ENCODE measurements at regions not wholly inside any gene's neighbourhood (a gene's known extent, or its start where the extent isn't known, plus 50 kb on each side); places are given as distances from the start of the nearest gene placed in this dataset.

DNA sequence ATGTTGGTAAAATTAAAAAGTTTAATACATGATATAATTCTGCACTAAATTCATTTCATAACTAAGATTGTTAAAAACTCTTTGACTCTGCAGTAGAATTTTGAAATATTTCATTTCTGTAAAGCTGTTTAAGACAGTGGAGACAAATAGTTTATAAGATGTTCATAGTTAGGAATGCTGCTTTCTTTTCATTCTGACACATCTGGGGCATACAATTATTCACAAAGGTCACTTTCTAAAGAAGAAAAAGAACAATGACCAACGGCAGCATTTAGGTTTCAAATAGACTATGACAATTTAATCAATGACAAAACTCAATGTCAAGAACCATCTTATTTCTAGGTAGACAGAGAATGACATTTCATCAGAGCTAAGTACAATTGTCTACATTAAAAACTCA, 1422.1 kb downstream of the PCDH9 start:
- no peak for FAIRE-seq
- Histone ChIP-seq H3K4me3 (ENCODE audit: low read depth, low read length) (no peak overlapping the region), H3K36me3 (ENCODE audit: control insufficient read depth, insufficient read depth, low read length) (no peaks in the 10 kb centered on the region), H3K27me3 (ENCODE audit: control insufficient read depth, insufficient read depth, low read length) (no peaks in the 10 kb centered on the region)
- TF ChIP-seq, protein P1, sequence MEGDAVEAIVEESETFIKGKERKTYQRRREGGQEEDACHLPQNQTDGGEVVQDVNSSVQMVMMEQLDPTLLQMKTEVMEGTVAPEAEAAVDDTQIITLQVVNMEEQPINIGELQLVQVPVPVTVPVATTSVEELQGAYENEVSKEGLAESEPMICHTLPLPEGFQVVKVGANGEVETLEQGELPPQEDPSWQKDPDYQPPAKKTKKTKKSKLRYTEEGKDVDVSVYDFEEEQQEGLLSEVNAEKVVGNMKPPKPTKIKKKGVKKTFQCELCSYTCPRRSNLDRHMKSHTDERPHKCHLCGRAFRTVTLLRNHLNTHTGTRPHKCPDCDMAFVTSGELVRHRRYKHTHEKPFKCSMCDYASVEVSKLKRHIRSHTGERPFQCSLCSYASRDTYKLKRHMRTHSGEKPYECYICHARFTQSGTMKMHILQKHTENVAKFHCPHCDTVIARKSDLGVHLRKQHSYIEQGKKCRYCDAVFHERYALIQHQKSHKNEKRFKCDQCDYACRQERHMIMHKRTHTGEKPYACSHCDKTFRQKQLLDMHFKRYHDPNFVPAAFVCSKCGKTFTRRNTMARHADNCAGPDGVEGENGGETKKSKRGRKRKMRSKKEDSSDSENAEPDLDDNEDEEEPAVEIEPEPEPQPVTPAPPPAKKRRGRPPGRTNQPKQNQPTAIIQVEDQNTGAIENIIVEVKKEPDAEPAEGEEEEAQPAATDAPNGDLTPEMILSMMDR (IDR thresholded peaks at IDR 0.05; ENCODE audit: insufficient read depth, low read length, severe bottlenecking), result no peak
- no peak for DNase-seq (ENCODE audit: low read depth)

DNA sequence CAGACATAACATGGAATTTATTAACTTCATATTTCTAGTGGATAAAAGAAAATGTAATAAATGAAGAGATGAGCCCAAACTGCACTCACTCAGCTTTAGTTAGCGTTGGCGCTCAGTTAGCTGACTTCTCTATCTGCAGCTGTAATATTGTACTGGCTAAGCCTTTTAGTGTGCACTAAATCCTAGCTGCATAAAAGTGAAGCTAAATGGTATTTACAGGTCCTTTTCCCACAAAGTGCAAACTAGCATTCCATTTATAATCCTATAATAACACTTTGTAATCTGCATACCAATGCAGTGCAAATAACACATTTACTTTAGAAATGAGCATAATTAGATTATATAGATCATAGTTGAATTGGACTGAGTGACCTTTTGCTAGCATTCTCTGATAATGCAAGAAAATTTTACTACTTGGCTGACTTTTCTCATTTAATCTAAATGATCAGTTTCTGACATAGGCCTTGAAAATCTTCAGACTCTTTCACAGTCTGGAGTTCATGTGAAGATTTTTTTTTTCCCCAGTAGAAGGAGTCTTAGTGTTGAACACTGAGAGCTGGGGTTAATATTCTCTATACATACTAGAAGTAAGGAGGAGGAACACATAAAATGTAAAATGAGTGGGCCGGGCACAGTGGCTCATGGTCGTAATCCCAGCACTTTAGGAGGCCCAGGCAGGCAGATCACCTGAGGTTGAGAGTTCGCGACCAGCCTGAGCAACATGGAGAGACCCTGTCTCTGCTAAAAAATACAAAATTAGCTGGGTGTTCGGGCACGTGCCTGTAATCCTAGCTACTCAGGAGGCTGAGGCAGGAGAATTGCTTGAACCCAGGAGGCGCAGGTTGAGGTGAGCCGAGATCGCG, 1426.4 kb downstream of the PCDH9 start:
- no peak for FAIRE-seq
- no peak for DNase-seq (ENCODE audit: low read depth)
- TF ChIP-seq, protein P1 (IDR thresholded peaks at IDR 0.05; ENCODE audit: insufficient read depth, low read length, severe bottlenecking), result no peak
- no peaks in the 10 kb centered on the region for H3K36me3 ChIP-seq (ENCODE audit: control insufficient read depth, insufficient read depth, low read length)
- H3K4me3 ChIP-seq (ENCODE audit: low read depth, low read length), result no peak overlapping the region
- H3K27me3 ChIP-seq (ENCODE audit: control insufficient read depth, insufficient read depth, low read length), result no peaks in the 10 kb centered on the region

DNA sequence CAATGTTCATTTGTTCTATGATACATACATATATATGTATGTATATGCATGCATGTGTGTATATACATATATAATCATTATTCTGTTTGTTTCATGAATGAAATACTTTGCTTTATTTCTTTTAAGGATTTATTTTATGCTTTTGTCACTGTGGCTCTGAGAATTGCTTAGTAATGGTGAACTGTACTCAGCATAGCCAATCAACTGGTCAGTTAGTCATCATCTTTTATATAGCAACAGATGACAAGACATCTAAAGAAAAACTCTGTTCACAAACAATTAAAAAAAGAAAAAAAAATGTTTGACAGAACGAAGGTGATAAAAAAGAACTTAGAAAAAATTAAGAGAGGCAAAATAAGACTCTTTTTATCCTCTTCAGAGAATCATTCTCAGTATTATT, 1440.3 kb downstream of the PCDH9 start:
- H3K27me3 ChIP-seq (ENCODE audit: control insufficient read depth, insufficient read depth, low read length), result no peaks in the 10 kb centered on the region
- FAIRE-seq, result no peak
- TF ChIP-seq, protein P1 (IDR thresholded peaks at IDR 0.05; ENCODE audit: insufficient read depth, low read length, severe bottlenecking), result no peak
- DNase-seq (ENCODE audit: low read depth), result peak; percentile 0
- H3K4me3 ChIP-seq (ENCODE audit: low read depth, low read length), result no peak overlapping the region
- no peaks in the 10 kb centered on the region for H3K36me3 ChIP-seq (ENCODE audit: control insufficient read depth, insufficient read depth, low read length)

DNA sequence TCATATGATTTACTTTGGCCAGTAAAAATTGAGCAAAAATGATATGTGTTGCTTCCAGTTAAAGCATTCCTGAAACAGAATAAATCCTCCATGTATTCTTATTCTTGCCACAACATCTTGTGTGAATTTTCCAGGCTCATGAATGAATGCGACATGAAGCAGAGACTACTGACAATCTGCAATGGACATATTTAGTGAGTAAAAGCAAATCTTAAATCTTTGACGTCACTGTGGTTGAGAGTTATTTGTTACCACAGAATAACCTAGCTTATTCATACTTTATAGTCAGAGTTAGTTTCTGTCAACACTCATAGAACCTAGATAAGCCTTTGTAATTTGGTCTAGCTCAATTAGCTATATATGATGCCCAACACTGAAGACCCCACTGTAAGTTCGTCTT, 1443.1 kb downstream of the PCDH9 start:
- no peak overlapping the region for H3K4me3 ChIP-seq (ENCODE audit: low read depth, low read length)
- no peak for DNase-seq (ENCODE audit: low read depth)
- H3K27me3 ChIP-seq (ENCODE audit: control insufficient read depth, insufficient read depth, low read length), result no peaks in the 10 kb centered on the region
- no peak for FAIRE-seq
- TF ChIP-seq, protein P1 (IDR thresholded peaks at IDR 0.05; ENCODE audit: insufficient read depth, low read length, severe bottlenecking), result no peak
- no peaks in the 10 kb centered on the region for H3K36me3 ChIP-seq (ENCODE audit: control insufficient read depth, insufficient read depth, low read length)

DNA sequence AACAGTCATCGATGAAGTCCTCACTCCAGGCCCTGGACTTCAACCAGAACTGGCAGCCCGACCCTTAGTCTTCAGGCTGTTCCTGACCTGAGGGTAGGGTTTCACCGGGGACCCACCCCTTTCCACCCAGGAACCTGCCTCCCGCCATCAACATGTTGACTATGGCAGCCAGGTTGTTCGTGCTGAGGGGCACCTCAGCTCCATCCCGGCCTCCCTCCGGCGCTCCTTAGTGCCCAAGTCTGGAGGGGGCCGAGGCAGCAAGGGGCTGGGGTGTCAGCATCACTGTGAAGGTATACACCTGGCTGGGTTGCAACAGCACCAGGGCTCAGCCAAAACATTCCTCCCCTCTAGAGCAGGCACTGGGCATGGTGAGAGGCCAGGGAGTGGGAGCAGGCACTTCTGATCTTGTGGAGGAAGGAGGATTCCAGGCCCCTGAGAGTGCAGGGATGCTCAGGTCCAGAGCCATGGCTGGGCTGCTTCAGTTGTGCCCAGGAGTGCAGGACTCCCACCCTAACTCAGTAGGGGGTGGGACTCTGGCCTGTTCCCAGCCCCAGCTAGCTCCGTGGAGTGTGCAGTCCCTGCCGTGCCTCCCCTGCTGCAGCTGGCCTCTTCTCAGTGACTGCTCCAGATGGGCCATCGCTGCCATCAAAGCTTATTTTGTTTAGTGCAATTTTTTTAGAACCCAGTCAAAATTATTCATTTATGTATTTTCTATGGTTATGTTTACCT, 1445.9 kb downstream of the PCDH9 start:
- Histone ChIP-seq H3K4me3 (ENCODE audit: low read depth, low read length) (no peak overlapping the region), H3K36me3 (ENCODE audit: control insufficient read depth, insufficient read depth, low read length) (no peaks in the 10 kb centered on the region), H3K27me3 (ENCODE audit: control insufficient read depth, insufficient read depth, low read length) (no peaks in the 10 kb centered on the region)
- no peak for FAIRE-seq
- DNase-seq (ENCODE audit: low read depth), result no peak
- TF ChIP-seq, protein P1 (IDR thresholded peaks at IDR 0.05; ENCODE audit: insufficient read depth, low read length, severe bottlenecking), result no peak
